CD4-positive, CD25-positive, alpha-beta regulatory T cell (primary cell): ENCODE measurements at regions not wholly inside any gene's neighbourhood (a gene's known extent, or its start where the extent isn't known, plus 50 kb on each side); places are given as distances from the start of the nearest gene placed in this dataset.

Experiments used
- ATAC-seq, 2 donors: fragments of 150-1000 bp; cut with Tn5 transposase; one replicate each; pipeline ENCODE4 v1.10.0; 2021; ENCODE audit warnings: low read depth in 2 of 2, moderate number of reproducible peaks in 2 of 2, moderate library complexity in 1 of 2
- DNase-seq, 3 donors: peaks; one replicate each; pipeline versions ENCODE4 v3.0.0 to v3.0.0-alpha.2; 2012 to 2022; ENCODE audit warnings: mixed read lengths in 1 of 3
- H3K27ac ChIP-seq: one replicate; pipeline ENCODE4 v1.7.0; 2013; ENCODE audit warnings: mild to moderate bottlenecking, low read length; ENCODE audit not compliant: insufficient read depth, poor library complexity, severe bottlenecking
- H3K27me3 ChIP-seq: one replicate; pipeline ENCODE4 v1.7.0; 2013; ENCODE audit warnings: low read length; ENCODE audit not compliant: control insufficient read depth, insufficient read depth
- H3K36me3 ChIP-seq: one replicate; pipeline ENCODE4 v1.7.0; 2013; ENCODE audit warnings: mild to moderate bottlenecking, low read length, moderate library complexity; ENCODE audit not compliant: control insufficient read depth, insufficient read depth
- H3K4me1 ChIP-seq: 2 replicates; pipeline ENCODE4 v1.7.0; 2013; ENCODE audit warnings: mild to moderate bottlenecking, low read length; ENCODE audit not compliant: insufficient read depth, control insufficient read depth, poor library complexity, severe bottlenecking
- H3K4me3 ChIP-seq: one replicate; pipeline ENCODE4 v1.7.0; 2013; ENCODE audit warnings: low read depth, mild to moderate bottlenecking, low read length, moderate library complexity
- H3K9me3 ChIP-seq, 2 experiments: 1 replicate in 1 of 2; 2 replicates in 1 of 2; pipeline ENCODE4 v1.7.0; 2013; ENCODE audit warnings: low read length in 2 of 2, mild to moderate bottlenecking in 1 of 2, moderate library complexity in 1 of 2; ENCODE audit not compliant: control insufficient read depth in 2 of 2
- H3K27ac Mint-ChIP-seq, 3 donors: one replicate each; pipeline ENCODE4 v1.8.0; 2020 to 2022; ENCODE audit warnings: mild to moderate bottlenecking in 3 of 3, mixed read lengths in 3 of 3, moderate library complexity in 2 of 3
- H3K27me3 Mint-ChIP-seq: one replicate; pipeline ENCODE4 v1.8.0; 2022; ENCODE audit warnings: mild to moderate bottlenecking, mixed read lengths
- H3K36me3 Mint-ChIP-seq: one replicate; pipeline ENCODE4 v1.8.0; 2020; ENCODE audit warnings: mixed read lengths
- H3K4me1 Mint-ChIP-seq, 4 donors: one replicate each; pipeline ENCODE4 v1.8.0; 2020 to 2022; ENCODE audit warnings: mixed read lengths in 4 of 4, mild to moderate bottlenecking in 1 of 4
- H3K4me3 Mint-ChIP-seq, 4 donors: one replicate each; pipeline ENCODE4 v1.8.0; 2020 to 2022; ENCODE audit warnings: mild to moderate bottlenecking in 4 of 4, mixed read lengths in 4 of 4, moderate library complexity in 3 of 4
- H3K9me3 Mint-ChIP-seq, 7 donors: one replicate each; pipeline ENCODE4 v1.8.0; 2020 to 2022; ENCODE audit warnings: mixed read lengths in 7 of 7, mild to moderate bottlenecking in 3 of 7, moderate library complexity in 2 of 7

GRCh38 chr12:111204788-111205241, 164.1 kb downstream of the PHETA1 start:
- H3K9me3 ChIP-seq, result no peaks in the 10 kb centered on the region
- no peak for DNase-seq
- no peaks in the 10 kb centered on the region for H3K4me1 ChIP-seq
- ATAC-seq, result no peak
- H3K27me3 ChIP-seq, result no peaks in the 10 kb centered on the region
- Mint-ChIP-seq H3K27me3 (peaks cover 13% of the 10 kb centered on the region), H3K4me3 (no peak overlapping the region), H3K36me3 (no peaks in the 10 kb centered on the region), H3K4me1 (peaks cover 0 to 3% (median under 1%) of the 10 kb centered on the region in 4 donors), H3K27ac (no peak overlapping the region), H3K9me3 (peaks cover 0 to 2% (median 0%) of the 10 kb centered on the region in 7 donors)
- H3K36me3 ChIP-seq, result no peaks in the 10 kb centered on the region
- no peak overlapping the region for H3K4me3 ChIP-seq
- H3K27ac ChIP-seq, result no peak overlapping the region

GRCh38 chr12:111203969-111204368, 164.9 kb downstream of the PHETA1 start:
- no peak overlapping the region for H3K4me3 Mint-ChIP-seq
- no peak overlapping the region for H3K27ac Mint-ChIP-seq
- H3K27me3 Mint-ChIP-seq, result peaks cover 12% of the 10 kb centered on the region
- H3K27ac ChIP-seq, result no peak overlapping the region
- H3K9me3 Mint-ChIP-seq, result peaks cover 0 to 2% (median 0%) of the 10 kb centered on the region in 7 donors
- no peak overlapping the region for H3K4me3 ChIP-seq
- H3K36me3 ChIP-seq, result no peaks in the 10 kb centered on the region
- no peaks in the 10 kb centered on the region for H3K4me1 ChIP-seq
- peaks cover 0 to 3% (median under 1%) of the 10 kb centered on the region in 4 donors for H3K4me1 Mint-ChIP-seq
- H3K9me3 ChIP-seq, result no peaks in the 10 kb centered on the region
- DNase-seq, result no peak
- H3K36me3 Mint-ChIP-seq, result no peaks in the 10 kb centered on the region
- no peak for ATAC-seq
- no peaks in the 10 kb centered on the region for H3K27me3 ChIP-seq

GRCh38 chr12:111203446-111203845, 165.4 kb downstream of the PHETA1 start:
- Histone ChIP-seq H3K4me3 (no peak overlapping the region), H3K27ac (no peak overlapping the region), H3K36me3 (no peaks in the 10 kb centered on the region), H3K4me1 (no peaks in the 10 kb centered on the region), H3K27me3 (no peaks in the 10 kb centered on the region), H3K9me3 (no peaks in the 10 kb centered on the region)
- ATAC-seq (no peak), DNase-seq (no peak)
- H3K36me3 Mint-ChIP-seq, result no peaks in the 10 kb centered on the region
- peaks cover 0 to 2% (median 0%) of the 10 kb centered on the region in 7 donors for H3K9me3 Mint-ChIP-seq
- peaks cover 0 to 3% (median under 1%) of the 10 kb centered on the region in 4 donors for H3K4me1 Mint-ChIP-seq
- H3K27me3 Mint-ChIP-seq, result peaks cover 12% of the 10 kb centered on the region
- H3K4me3 Mint-ChIP-seq, result no peak overlapping the region
- H3K27ac Mint-ChIP-seq, result no peak overlapping the region

- DNase-seq, result peak in 1 of 3 donors; percentile 59
- Histone ChIP-seq H3K4me1 (no peaks in the 10 kb centered on the region), H3K27me3 (no peaks in the 10 kb centered on the region), H3K9me3 (no peaks in the 10 kb centered on the region), H3K4me3 (no peak overlapping the region), H3K27ac (no peak overlapping the region), H3K36me3 (no peaks in the 10 kb centered on the region)
- H3K9me3 Mint-ChIP-seq, result peaks cover 0 to 2% (median 0%) of the 10 kb centered on the region in 7 donors
- H3K4me3 Mint-ChIP-seq, result peak overlapping the region in 1 of 4 donors; percentile 4
- peak overlapping the region in 1 of 3 donors; percentile 26 for H3K27ac Mint-ChIP-seq
- H3K36me3 Mint-ChIP-seq, result no peaks in the 10 kb centered on the region
- H3K4me1 Mint-ChIP-seq, result peaks cover 0 to 3% (median under 1%) of the 10 kb centered on the region in 4 donors
- ATAC-seq, result no peak
- peaks cover 15% of the 10 kb centered on the region for H3K27me3 Mint-ChIP-seq
Observed at GRCh38 chr12:111202237-111202915, 166.5 kb downstream of the PHETA1 start.

GRCh38 chr12:111201495-111202236, 167.2 kb downstream of the PHETA1 start:
- H3K27me3 Mint-ChIP-seq, result peaks cover 22% of the 10 kb centered on the region
- no peaks in the 10 kb centered on the region for H3K9me3 ChIP-seq
- no peaks in the 10 kb centered on the region for H3K36me3 ChIP-seq
- peaks cover 0 to 2% (median 0%) of the 10 kb centered on the region in 7 donors for H3K9me3 Mint-ChIP-seq
- no peaks in the 10 kb centered on the region for H3K27me3 ChIP-seq
- peaks cover 0 to 3% (median under 1%) of the 10 kb centered on the region in 4 donors for H3K4me1 Mint-ChIP-seq
- H3K27ac ChIP-seq, result no peak overlapping the region
- no peak overlapping the region for H3K27ac Mint-ChIP-seq
- ATAC-seq (no peak), DNase-seq (no peak)
- no peaks in the 10 kb centered on the region for H3K4me1 ChIP-seq
- H3K4me3 Mint-ChIP-seq, result no peak overlapping the region
- H3K4me3 ChIP-seq, result no peak overlapping the region
- no peaks in the 10 kb centered on the region for H3K36me3 Mint-ChIP-seq

GRCh38 chr12:111201036-111201435, 167.9 kb downstream of the PHETA1 start:
- H3K27me3 ChIP-seq, result no peaks in the 10 kb centered on the region
- ATAC-seq, result no peak
- Mint-ChIP-seq H3K9me3 (peaks cover 0 to 2% (median 0%) of the 10 kb centered on the region in 7 donors), H3K4me1 (peaks cover 0 to 3% (median under 1%) of the 10 kb centered on the region in 4 donors), H3K27ac (no peak overlapping the region), H3K27me3 (peaks cover 22% of the 10 kb centered on the region), H3K4me3 (no peak overlapping the region), H3K36me3 (no peaks in the 10 kb centered on the region)
- DNase-seq, result no peak
- no peaks in the 10 kb centered on the region for H3K4me1 ChIP-seq
- no peak overlapping the region for H3K27ac ChIP-seq
- H3K4me3 ChIP-seq, result no peak overlapping the region
- no peaks in the 10 kb centered on the region for H3K9me3 ChIP-seq
- no peaks in the 10 kb centered on the region for H3K36me3 ChIP-seq

GRCh38 chr12:111197376-111197944, 171.4 kb downstream of the PHETA1 start:
- Mint-ChIP-seq H3K27me3 (peaks cover 19% of the 10 kb centered on the region), H3K9me3 (peaks cover 0 to under 1% (median 0%) of the 10 kb centered on the region in 7 donors), H3K27ac (no peak overlapping the region), H3K4me1 (peaks cover 0 to 3% (median under 1%) of the 10 kb centered on the region in 4 donors), H3K4me3 (no peak overlapping the region), H3K36me3 (no peaks in the 10 kb centered on the region)
- H3K9me3 ChIP-seq, result no peaks in the 10 kb centered on the region
- no peak overlapping the region for H3K27ac ChIP-seq
- no peak for DNase-seq
- no peaks in the 10 kb centered on the region for H3K36me3 ChIP-seq
- H3K4me3 ChIP-seq, result no peak overlapping the region
- no peaks in the 10 kb centered on the region for H3K4me1 ChIP-seq
- no peak for ATAC-seq
- H3K27me3 ChIP-seq, result no peaks in the 10 kb centered on the region
